IMR-90 (cell line): ENCODE measurements at regions not wholly inside any gene's neighbourhood (a gene's known extent, or its start where the extent isn't known, plus 50 kb on each side); places are given as distances from the start of the nearest gene placed in this dataset.

Experiments used
- ATAC-seq: fragments of 200-7000 bp; cut with Tn5 transposase; 2 replicates; pipeline ENCODE4 v1.9.1; 2020; ENCODE audit warnings: low read depth, mild to moderate bottlenecking, moderate library complexity
- BruUV-seq: library from RNA; stranded (reverse); fragments of 400-500 nt; replicated peaks from 2 replicates; lab custom pipeline; 2021; lab: Mats Ljungman, UMichigan
- CTCF ChIA-PET: fragments of 300-600 bp; formaldehyde crosslinking; extraction: SDS; loops from one replicate; lab custom pipeline; 2021; ENCODE audit warnings: antibody characterized with exemption; lab: Yijun Ruan, JAX
- POLR2A ChIA-PET: fragments of 300-600 bp; sonication (Branson Sonifier 250); formaldehyde crosslinking; loops from one replicate; lab custom pipeline; 2022; ENCODE audit warnings: antibody characterized with exemption; ENCODE audit not compliant: unreplicated experiment; lab: Charles Lee
- DNase-seq: peaks from one replicate; pipeline ENCODE4 v3.0.0; 2013
- H2AFZ ChIP-seq: replicated peaks from 2 replicates; pipeline ENCODE3; 2013; ENCODE audit warnings: low read length, mild to moderate bottlenecking; ENCODE audit not compliant: poor library complexity
- H2AK5ac ChIP-seq: 2 replicates; pipeline ENCODE4 v1.6.1; 2013; ENCODE audit warnings: low read depth, low read length, inconsistent platforms
- H2AK9ac ChIP-seq: replicated peaks from 2 replicates; pipeline ENCODE3; 2013; ENCODE audit warnings: mild to moderate bottlenecking, low read depth, low read length, moderate library complexity; ENCODE audit not compliant: poor library complexity
- H2BK120ac ChIP-seq: 2 replicates; pipeline ENCODE4 v1.6.1; 2013; ENCODE audit warnings: low read depth, low read length, inconsistent platforms
- H2BK15ac ChIP-seq: 3 replicates; pipeline ENCODE4 v1.6.1; 2013; ENCODE audit warnings: low read depth, low read length, inconsistent platforms
- H2BK20ac ChIP-seq: 2 replicates; pipeline ENCODE4 v1.6.1; 2013; ENCODE audit warnings: low read depth, mild to moderate bottlenecking, inconsistent platforms, low read length, moderate library complexity
- H2BK5ac ChIP-seq: 2 replicates; pipeline ENCODE4 v1.6.1; 2013; ENCODE audit warnings: mild to moderate bottlenecking, low read depth, low read length, inconsistent platforms; ENCODE audit not compliant: poor library complexity, severe bottlenecking
- H3K14ac ChIP-seq: replicated peaks from 2 replicates; pipeline ENCODE4 v1.6.1; 2013; ENCODE audit warnings: low read depth, low read length, inconsistent platforms
- H3K18ac ChIP-seq: 2 replicates; pipeline ENCODE4 v1.6.1; 2013; ENCODE audit warnings: low read depth, low read length, control low read depth
- H3K23ac ChIP-seq: 2 replicates; pipeline ENCODE4 v1.6.1; 2013; ENCODE audit warnings: low read depth, low read length, inconsistent platforms
- H3K27ac ChIP-seq: 2 replicates; pipeline ENCODE4 v1.5.1; 2013; ENCODE audit warnings: mild to moderate bottlenecking, control low read depth, low read length; ENCODE audit not compliant: insufficient read depth
- H3K27me3 ChIP-seq: 2 replicates; pipeline ENCODE4 v1.6.1; 2013; ENCODE audit warnings: low read length; ENCODE audit not compliant: control insufficient read depth, insufficient read depth
- H3K36me3 ChIP-seq: 2 replicates; pipeline ENCODE4 v1.6.1; 2013; ENCODE audit warnings: low read length, mixed read lengths; ENCODE audit not compliant: control insufficient read depth, insufficient read depth
- H3K4ac ChIP-seq: 2 replicates; pipeline ENCODE4 v1.6.1; 2013; ENCODE audit warnings: low read depth, low read length, inconsistent platforms
- H3K4me1 ChIP-seq: 2 replicates; pipeline ENCODE4 v1.6.1; 2013; ENCODE audit warnings: low read length, mixed read lengths; ENCODE audit not compliant: control insufficient read depth, insufficient read depth
- H3K4me2 ChIP-seq: 2 replicates; pipeline ENCODE4 v1.6.1; 2013; ENCODE audit warnings: low read depth, mild to moderate bottlenecking, control low read depth, low read length, moderate library complexity
- H3K4me3 ChIP-seq: 2 replicates; pipeline ENCODE4 v1.5.1; 2013; ENCODE audit warnings: low read depth, mild to moderate bottlenecking, control low read depth, low read length, moderate library complexity; ENCODE audit not compliant: insufficient read depth
- H3K56ac ChIP-seq: 2 replicates; pipeline ENCODE4 v1.6.1; 2013; ENCODE audit warnings: low read length, inconsistent platforms; ENCODE audit not compliant: insufficient read depth; ENCODE audit errors: extremely low read depth
- H3K79me1 ChIP-seq, 2 experiments: 2 replicates each; pipeline ENCODE4 v1.6.1; 2013; ENCODE audit warnings: low read length in 2 of 2, inconsistent platforms in 1 of 2, low read depth in 1 of 2
- H3K9ac ChIP-seq: 2 replicates; pipeline ENCODE4 v1.6.1; 2013; ENCODE audit warnings: low read depth, low read length, control low read depth
- H3K9me1 ChIP-seq: 2 replicates; pipeline ENCODE4 v1.6.1; 2013; ENCODE audit warnings: low read length, inconsistent platforms; ENCODE audit not compliant: insufficient read depth
- H3K9me3 ChIP-seq: 2 replicates; pipeline ENCODE4 v1.6.1; 2013; ENCODE audit warnings: low read length; ENCODE audit not compliant: control insufficient read depth, insufficient read depth
- H4K20me1 ChIP-seq: 2 replicates; pipeline ENCODE4 v1.6.1; 2013; ENCODE audit warnings: low read length, inconsistent platforms; ENCODE audit not compliant: insufficient read depth
- H4K5ac ChIP-seq: 2 replicates; pipeline ENCODE4 v1.6.1; 2013; ENCODE audit warnings: mild to moderate bottlenecking, low read depth, low read length, control low read depth
- H4K8ac ChIP-seq, 2 experiments: 2 replicates each; pipeline ENCODE4 v1.6.1; 2013; ENCODE audit warnings: low read depth in 2 of 2, low read length in 2 of 2, control low read depth in 1 of 2, inconsistent platforms in 1 of 2
- H4K91ac ChIP-seq: 2 replicates; pipeline ENCODE4 v1.6.1; 2013; ENCODE audit warnings: low read depth, low read length, inconsistent platforms; ENCODE audit not compliant: insufficient read depth
- CTCF ChIP-seq: conservative IDR thresholded peaks from 2 replicates; pipeline ENCODE4 v1.5.1; 2012; ENCODE audit warnings: mild to moderate bottlenecking, low read depth, low read length, improper control_type of control experiment
- MAFK ChIP-seq: IDR thresholded peaks from 2 replicates; pipeline ENCODE4 v1.6.1; 2012; ENCODE audit warnings: low read depth, low read length, improper control_type of control experiment
- USF2 ChIP-seq: fragments of 150-350 bp; IDR thresholded peaks from 2 replicates; pipeline ENCODE4 v1.6.1; 2017; ENCODE audit warnings: mild to moderate bottlenecking, antibody characterized with exemption, low read length, low read depth
- WGBS, 2 experiments: methylation state at CpG; one replicate each; pipeline versions ENCODE4 v1.1.5 to v1.1.7; 2013; ENCODE audit warnings: missing lambda C conversion rate in 2 of 2; ENCODE audit not compliant: insufficient read length in 1 of 2; ENCODE audit errors: extremely low coverage in 2 of 2; 5-methylcytosine and 5-hydroxymethylcytosine counted together
- dilution Hi-C: fragments of 300-500 bp; cut with HindIII; formaldehyde crosslinking; loops from one replicate; pipeline ENCODE4 v1.14.3; 2018; ENCODE audit warnings: low sequenced_read_pairs; ENCODE audit not compliant: unreplicated experiment
- in situ Hi-C: fragments of 300-500 bp; cut with MboI; formaldehyde crosslinking; loops from 3 replicates; pipeline ENCODE4 v1.14.3; 2019; ENCODE audit warnings: low sequenced_read_pairs, inconsistent platforms, mixed read lengths
- intact Hi-C: fragments of 100-400 bp; cut with micrococcal nuclease; formaldehyde crosslinking; loops from 2 replicates; pipeline ENCODE4 v1.10.0; 2022

DNA sequence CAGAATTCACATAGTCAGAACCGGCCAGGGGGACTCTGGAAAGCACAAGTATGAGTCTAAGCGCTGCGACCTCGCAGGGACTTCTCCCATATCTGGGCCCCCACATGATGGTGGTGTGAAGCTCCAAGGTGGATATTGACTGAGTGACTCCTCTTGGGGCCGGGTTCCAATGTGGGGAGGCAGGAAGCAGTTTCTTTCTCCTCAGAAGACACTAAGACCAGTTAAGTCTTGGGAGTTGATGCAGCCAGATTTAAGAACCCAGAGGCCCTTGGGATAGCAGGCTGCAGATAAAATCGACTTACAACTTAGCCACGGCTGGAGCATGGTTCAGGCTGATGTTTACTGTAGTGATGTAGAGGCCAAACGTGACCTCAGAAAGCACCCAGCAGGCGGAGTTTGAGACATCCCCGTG lies 55.4 kb upstream of the KLF13 start:
- 52% methylated on average over 3 of the region's 10 CpGs; no CpG with 5 or more reads in 1 of the 2 experiments for WGBS, 2 experiments
- Histone ChIP-seq H3K56ac (no peak overlapping the region), H4K8ac (no peak overlapping the region), H3K4ac (no peak overlapping the region), H3K36me3 (no peaks in the 10 kb centered on the region), H3K9me1 (no peaks in the 10 kb centered on the region), H2AK9ac (no peak overlapping the region), H3K23ac (no peak overlapping the region), H4K5ac (no peak overlapping the region), H3K9me3 (no peaks in the 10 kb centered on the region), H4K20me1 (no peaks in the 10 kb centered on the region), H4K91ac (no peak overlapping the region), H3K9ac (no peak overlapping the region), H3K4me2 (no peak overlapping the region), H2BK20ac (no peak overlapping the region), H3K27me3 (peaks cover 4% of the 10 kb centered on the region; the same call in 1 of the 2 replicates), H3K4me1 (no peaks in the 10 kb centered on the region), H3K27ac (no peak overlapping the region), H2AFZ (no peak overlapping the region), H2BK5ac (no peak overlapping the region), H3K79me1 (no peaks in the 10 kb centered on the region), H2BK120ac (no peak overlapping the region), H2BK15ac (no peak overlapping the region), H3K18ac (no peak overlapping the region), H3K14ac (no peak overlapping the region), H3K4me3 (no peak overlapping the region), H2AK5ac (no peak overlapping the region)
- intact Hi-C loops (no loop called here), dilution Hi-C loops (no loop called here), in situ Hi-C loops (no loop called here)
- POLR2A ChIA-PET: no interaction called here
- no peak for ATAC-seq
- BruUV-seq: no TSS peak
- CTCF ChIA-PET: no interaction called here
- TF ChIP-seq MAFK (no peak), USF2 (no peak), CTCF (no peak)
- no peak for DNase-seq
